ENCODE measurements at regions not wholly inside any gene's neighbourhood (a gene's known extent, or its start where the extent isn't known, plus 50 kb on each side); places are given as distances from the start of the nearest gene placed in this dataset.
"Not testable (repeated sequence)": the region's sequence is repeated elsewhere in the genome, so short reads cannot be mapped to it uniquely, and the experiment has no call there.

DNA sequence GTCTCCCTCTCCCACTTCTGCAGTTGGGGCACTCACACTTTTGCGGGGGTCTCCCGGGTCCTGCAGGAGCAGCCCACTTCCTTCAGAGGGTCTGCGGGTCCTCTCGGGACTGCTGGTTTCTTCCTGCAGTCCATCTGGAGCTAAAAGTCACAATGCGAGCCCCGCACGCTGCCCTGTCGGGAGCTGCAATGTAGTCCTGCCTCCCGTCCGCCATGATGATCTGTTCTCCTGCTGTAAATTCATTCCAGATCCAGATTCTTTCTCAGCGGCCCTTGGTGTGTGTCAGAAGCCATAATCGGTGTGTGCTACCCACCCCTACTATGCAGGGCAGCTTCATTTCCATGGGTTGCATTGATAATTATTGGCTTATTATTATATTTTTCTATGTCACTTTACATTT is 323.0 kb upstream of the ZFP42 start:
- H3K4me3 ChIP-seq (ENCODE audit: low read length in 2 of 2); H3K9me3 ChIP-seq (ENCODE audit: control insufficient read depth in 2 of 2, low read length in 2 of 2); H3K36me3 ChIP-seq (ENCODE audit: control insufficient read depth in 2 of 2, insufficient read depth in 2 of 2, low read length in 2 of 2); H3K27me3 ChIP-seq (ENCODE audit: control insufficient read depth in 1 of 2, insufficient read depth in 2 of 2, low read length in 2 of 2); H3K4me1 ChIP-seq (ENCODE audit: control insufficient read depth, insufficient read depth, low read length); H3K27ac ChIP-seq (ENCODE audit: low read length); H3K9ac ChIP-seq (ENCODE audit: low read length in 2 of 2): not testable (repeated sequence)

GRCh38 chr4:187679450-187679849 is 316.1 kb upstream of the ZFP42 start:
- no peaks in the 10 kb centered on the region for H3K4me1 ChIP-seq (ENCODE audit: control insufficient read depth, insufficient read depth, low read length)
- H3K9me3 ChIP-seq (ENCODE audit: control insufficient read depth in 2 of 2, low read length in 2 of 2) = no peaks in the 10 kb centered on the region
- no peaks in the 10 kb centered on the region for H3K36me3 ChIP-seq (ENCODE audit: control insufficient read depth in 2 of 2, insufficient read depth in 2 of 2, low read length in 2 of 2)
- no peak overlapping the region for H3K27ac ChIP-seq (ENCODE audit: low read length)
- no peaks in the 10 kb centered on the region for H3K27me3 ChIP-seq (ENCODE audit: control insufficient read depth in 1 of 2, insufficient read depth in 2 of 2, low read length in 2 of 2)
- no peak overlapping the region for H3K9ac ChIP-seq (ENCODE audit: low read length in 2 of 2)
- no peak overlapping the region for H3K4me3 ChIP-seq (ENCODE audit: low read length in 2 of 2)

- H3K4me1 ChIP-seq (ENCODE audit: control insufficient read depth, insufficient read depth, low read length) = no peaks in the 10 kb centered on the region
These were observed 310.3 kb upstream of the ZFP42 start for GRCh38 chr4:187685247-187685646.

DNA sequence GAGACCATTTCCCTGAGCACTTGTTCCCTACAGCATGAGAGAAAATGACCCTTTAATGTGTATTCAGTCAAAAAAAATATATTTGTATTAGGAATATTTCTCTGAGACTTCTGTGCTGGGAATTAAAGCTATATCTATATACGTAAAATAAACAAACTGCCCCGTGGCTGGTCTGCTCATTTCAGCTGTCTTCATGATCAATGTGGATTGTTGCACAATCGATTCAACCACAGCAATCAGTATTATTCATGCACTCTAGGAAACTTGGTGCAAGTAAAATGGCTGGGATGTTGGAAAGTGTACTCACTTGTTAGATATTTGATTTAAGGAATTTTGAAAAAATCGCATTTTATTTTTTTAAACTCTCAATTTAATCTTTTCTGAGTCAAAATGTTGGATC is 307.9 kb upstream of the ZFP42 start:
- H3K9me3 ChIP-seq (ENCODE audit: control insufficient read depth in 2 of 2, low read length in 2 of 2) = no peaks in the 10 kb centered on the region

More at GRCh38 chr4:187685247-187685646, 310.3 kb upstream of the ZFP42 start:
- Histone ChIP-seq H3K9me3 (ENCODE audit: control insufficient read depth in 2 of 2, low read length in 2 of 2) (no peaks in the 10 kb centered on the region), H3K9ac (ENCODE audit: low read length in 2 of 2) (no peak overlapping the region), H3K36me3 (ENCODE audit: control insufficient read depth in 2 of 2, insufficient read depth in 2 of 2, low read length in 2 of 2) (no peaks in the 10 kb centered on the region), H3K27ac (ENCODE audit: low read length) (no peak overlapping the region), H3K4me3 (ENCODE audit: low read length in 2 of 2) (no peak overlapping the region), H3K27me3 (ENCODE audit: control insufficient read depth in 1 of 2, insufficient read depth in 2 of 2, low read length in 2 of 2) (no peaks in the 10 kb centered on the region)

DNA sequence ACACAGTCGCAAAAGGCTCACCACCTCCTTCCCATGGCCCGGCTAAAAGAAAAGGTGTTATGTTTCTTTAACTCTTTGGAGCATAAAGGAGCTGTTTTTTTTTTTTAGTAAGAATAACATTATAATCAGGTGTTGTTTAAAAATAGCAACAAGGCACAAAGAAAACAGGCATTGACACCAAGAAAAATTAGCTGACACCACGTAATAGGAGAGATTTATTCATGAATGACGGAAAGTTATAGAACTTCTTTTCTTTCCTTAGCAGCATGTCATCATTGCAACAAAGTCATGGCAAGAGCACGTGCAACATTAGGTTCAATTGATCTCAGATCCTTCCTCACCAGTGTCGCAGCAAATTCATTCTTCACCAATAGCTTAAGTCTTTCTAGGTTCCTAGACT is 302.9 kb upstream of the ZFP42 start:
- no peak overlapping the region for H3K27ac ChIP-seq (ENCODE audit: low read length)
- no peaks in the 10 kb centered on the region for H3K27me3 ChIP-seq (ENCODE audit: control insufficient read depth in 1 of 2, insufficient read depth in 2 of 2, low read length in 2 of 2)
- no peak overlapping the region for H3K4me3 ChIP-seq (ENCODE audit: low read length in 2 of 2)
- H3K9me3 ChIP-seq (ENCODE audit: control insufficient read depth in 2 of 2, low read length in 2 of 2) = no peaks in the 10 kb centered on the region
- H3K9ac ChIP-seq (ENCODE audit: low read length in 2 of 2) = no peak overlapping the region
- H3K4me1 ChIP-seq (ENCODE audit: control insufficient read depth, insufficient read depth, low read length) = no peaks in the 10 kb centered on the region
- no peaks in the 10 kb centered on the region for H3K36me3 ChIP-seq (ENCODE audit: control insufficient read depth in 2 of 2, insufficient read depth in 2 of 2, low read length in 2 of 2)

More for the DNA sequence above, 307.9 kb upstream of the ZFP42 start:
- no peak overlapping the region for H3K9ac ChIP-seq (ENCODE audit: low read length in 2 of 2)
- H3K4me1 ChIP-seq (ENCODE audit: control insufficient read depth, insufficient read depth, low read length) = no peaks in the 10 kb centered on the region
- H3K27me3 ChIP-seq (ENCODE audit: control insufficient read depth in 1 of 2, insufficient read depth in 2 of 2, low read length in 2 of 2) = no peaks in the 10 kb centered on the region
- H3K27ac ChIP-seq (ENCODE audit: low read length) = no peak overlapping the region
- no peak overlapping the region for H3K4me3 ChIP-seq (ENCODE audit: low read length in 2 of 2)
- H3K36me3 ChIP-seq (ENCODE audit: control insufficient read depth in 2 of 2, insufficient read depth in 2 of 2, low read length in 2 of 2) = no peaks in the 10 kb centered on the region

DNA sequence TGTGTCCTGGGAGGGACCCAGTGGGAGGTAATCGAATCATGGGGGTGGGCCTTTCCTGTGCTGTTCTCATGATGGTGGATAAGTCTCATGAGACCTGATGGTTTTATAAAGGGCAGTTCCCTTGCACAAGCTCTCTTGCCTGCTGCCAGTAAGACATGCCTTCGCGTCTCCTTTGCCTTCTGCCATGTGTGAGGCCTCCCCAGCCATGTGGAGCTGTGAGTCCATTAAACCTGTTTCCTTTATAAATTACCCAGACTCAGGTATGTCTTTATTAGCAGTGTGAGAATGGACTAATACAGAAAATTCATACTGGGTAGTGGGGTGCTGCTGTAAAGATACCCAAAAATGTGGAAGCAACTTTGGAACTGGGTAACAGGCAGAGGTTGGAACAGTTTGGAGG is 300.0 kb upstream of the ZFP42 start:
- H3K4me1 ChIP-seq (ENCODE audit: control insufficient read depth, insufficient read depth, low read length) = not testable (repeated sequence)

DNA sequence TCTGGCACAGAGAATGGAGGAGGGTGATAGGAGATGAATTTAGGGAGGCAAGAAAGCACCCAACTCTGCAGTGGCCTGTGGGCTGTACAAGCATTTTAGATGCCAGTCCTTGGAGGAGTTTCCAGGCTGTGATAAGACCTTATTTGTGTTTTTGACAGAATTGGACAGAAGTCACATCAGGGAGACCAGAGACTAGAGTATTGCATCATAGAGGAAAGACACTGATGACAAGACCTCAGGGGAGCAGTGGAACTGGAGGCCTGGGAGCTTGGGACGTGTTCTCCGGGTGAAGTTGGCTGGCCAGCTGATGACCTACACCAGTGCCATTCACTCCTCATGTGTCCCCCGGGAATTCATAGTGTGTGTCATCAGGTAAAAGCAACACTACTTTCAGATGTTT is 284.0 kb upstream of the ZFP42 start:
- no peak overlapping the region for H3K4me3 ChIP-seq (ENCODE audit: low read length in 2 of 2)
- H3K4me1 ChIP-seq (ENCODE audit: control insufficient read depth, insufficient read depth, low read length) = no peaks in the 10 kb centered on the region
- H3K27me3 ChIP-seq (ENCODE audit: control insufficient read depth in 1 of 2, insufficient read depth in 2 of 2, low read length in 2 of 2) = no peaks in the 10 kb centered on the region
- peaks cover 0 to 4% of the 10 kb centered on the region in 2 donors for H3K9me3 ChIP-seq (ENCODE audit: control insufficient read depth in 2 of 2, low read length in 2 of 2)
- no peak overlapping the region for H3K9ac ChIP-seq (ENCODE audit: low read length in 2 of 2)
- H3K27ac ChIP-seq (ENCODE audit: low read length) = no peak overlapping the region
- no peaks in the 10 kb centered on the region for H3K36me3 ChIP-seq (ENCODE audit: control insufficient read depth in 2 of 2, insufficient read depth in 2 of 2, low read length in 2 of 2)

More for the DNA sequence above, 300.0 kb upstream of the ZFP42 start:
- H3K9me3 ChIP-seq (ENCODE audit: control insufficient read depth in 2 of 2, low read length in 2 of 2); H3K9ac ChIP-seq (ENCODE audit: low read length in 2 of 2); H3K4me3 ChIP-seq (ENCODE audit: low read length in 2 of 2); H3K27ac ChIP-seq (ENCODE audit: low read length); H3K36me3 ChIP-seq (ENCODE audit: control insufficient read depth in 2 of 2, insufficient read depth in 2 of 2, low read length in 2 of 2); H3K27me3 ChIP-seq (ENCODE audit: control insufficient read depth in 1 of 2, insufficient read depth in 2 of 2, low read length in 2 of 2): not testable (repeated sequence)

DNA sequence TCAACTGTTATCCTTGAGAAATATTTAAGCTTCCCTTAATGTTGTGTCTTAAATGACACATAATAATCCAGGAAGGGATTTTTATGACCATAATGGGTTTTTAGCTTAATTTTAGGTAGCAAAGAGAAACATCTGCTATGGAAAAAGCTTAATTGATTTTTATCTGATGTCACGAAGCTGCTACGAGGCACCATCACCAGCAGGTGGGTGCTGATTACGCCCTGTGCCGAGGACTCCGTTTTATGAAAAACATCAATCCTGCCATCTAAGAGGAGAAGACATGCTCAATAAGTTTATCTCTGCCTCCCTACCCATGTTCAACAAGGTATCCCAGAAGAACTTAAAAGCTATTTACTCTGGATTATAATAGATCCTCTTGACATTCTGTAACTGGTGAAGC is 280.6 kb upstream of the ZFP42 start:
- Histone ChIP-seq H3K36me3 (ENCODE audit: control insufficient read depth in 2 of 2, insufficient read depth in 2 of 2, low read length in 2 of 2) (no peaks in the 10 kb centered on the region), H3K27ac (ENCODE audit: low read length) (no peak overlapping the region), H3K4me1 (ENCODE audit: control insufficient read depth, insufficient read depth, low read length) (no peaks in the 10 kb centered on the region), H3K4me3 (ENCODE audit: low read length in 2 of 2) (no peak overlapping the region), H3K9ac (ENCODE audit: low read length in 2 of 2) (no peak overlapping the region), H3K27me3 (ENCODE audit: control insufficient read depth in 1 of 2, insufficient read depth in 2 of 2, low read length in 2 of 2) (no peaks in the 10 kb centered on the region), H3K9me3 (ENCODE audit: control insufficient read depth in 2 of 2, low read length in 2 of 2) (no peaks in the 10 kb centered on the region)

GRCh38 chr4:187715466-187715865 is 280.1 kb upstream of the ZFP42 start:
- Histone ChIP-seq H3K4me3 (ENCODE audit: low read length in 2 of 2) (no peak overlapping the region), H3K27me3 (ENCODE audit: control insufficient read depth in 1 of 2, insufficient read depth in 2 of 2, low read length in 2 of 2) (no peaks in the 10 kb centered on the region), H3K27ac (ENCODE audit: low read length) (no peak overlapping the region), H3K36me3 (ENCODE audit: control insufficient read depth in 2 of 2, insufficient read depth in 2 of 2, low read length in 2 of 2) (no peaks in the 10 kb centered on the region), H3K9ac (ENCODE audit: low read length in 2 of 2) (no peak overlapping the region), H3K9me3 (ENCODE audit: control insufficient read depth in 2 of 2, low read length in 2 of 2) (no peaks in the 10 kb centered on the region), H3K4me1 (ENCODE audit: control insufficient read depth, insufficient read depth, low read length) (no peaks in the 10 kb centered on the region)

- Histone ChIP-seq H3K27ac (ENCODE audit: low read length) (no peak overlapping the region), H3K9me3 (ENCODE audit: control insufficient read depth in 2 of 2, low read length in 2 of 2) (no peaks in the 10 kb centered on the region), H3K4me3 (ENCODE audit: low read length in 2 of 2) (no peak overlapping the region), H3K36me3 (ENCODE audit: control insufficient read depth in 2 of 2, insufficient read depth in 2 of 2, low read length in 2 of 2) (no peaks in the 10 kb centered on the region), H3K9ac (ENCODE audit: low read length in 2 of 2) (no peak overlapping the region), H3K4me1 (ENCODE audit: control insufficient read depth, insufficient read depth, low read length) (no peaks in the 10 kb centered on the region), H3K27me3 (ENCODE audit: control insufficient read depth in 1 of 2, insufficient read depth in 2 of 2, low read length in 2 of 2) (no peaks in the 10 kb centered on the region)
These were observed 271.1 kb upstream of the ZFP42 start for GRCh38 chr4:187724456-187724855.

DNA sequence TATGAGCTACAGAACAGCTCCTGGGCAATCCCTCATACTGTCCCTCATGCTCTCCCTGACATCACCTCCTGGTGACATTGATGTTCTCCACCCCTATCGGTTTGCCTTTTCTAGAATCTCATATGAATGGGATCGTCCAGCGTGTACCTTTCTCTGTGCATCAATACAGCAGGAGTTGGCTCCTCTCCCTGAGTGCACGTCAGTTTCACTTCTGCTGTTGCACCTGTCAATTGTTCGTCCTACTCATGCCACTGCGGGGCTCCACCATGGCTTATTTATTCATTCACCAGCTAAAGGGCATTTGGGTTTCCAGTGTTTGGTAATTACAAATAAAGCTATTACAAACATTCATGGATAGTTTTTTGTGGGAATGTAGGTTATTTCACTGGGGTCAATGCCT is 269.1 kb upstream of the ZFP42 start:
- no peaks in the 10 kb centered on the region for H3K4me1 ChIP-seq (ENCODE audit: control insufficient read depth, insufficient read depth, low read length)
- H3K27ac ChIP-seq (ENCODE audit: low read length) = no peak overlapping the region
- peaks cover 0 to 4% of the 10 kb centered on the region in 2 donors for H3K9me3 ChIP-seq (ENCODE audit: control insufficient read depth in 2 of 2, low read length in 2 of 2)
- H3K27me3 ChIP-seq (ENCODE audit: control insufficient read depth in 1 of 2, insufficient read depth in 2 of 2, low read length in 2 of 2) = no peaks in the 10 kb centered on the region
- H3K36me3 ChIP-seq (ENCODE audit: control insufficient read depth in 2 of 2, insufficient read depth in 2 of 2, low read length in 2 of 2) = no peaks in the 10 kb centered on the region
- H3K9ac ChIP-seq (ENCODE audit: low read length in 2 of 2) = no peak overlapping the region
- no peak overlapping the region for H3K4me3 ChIP-seq (ENCODE audit: low read length in 2 of 2)

DNA sequence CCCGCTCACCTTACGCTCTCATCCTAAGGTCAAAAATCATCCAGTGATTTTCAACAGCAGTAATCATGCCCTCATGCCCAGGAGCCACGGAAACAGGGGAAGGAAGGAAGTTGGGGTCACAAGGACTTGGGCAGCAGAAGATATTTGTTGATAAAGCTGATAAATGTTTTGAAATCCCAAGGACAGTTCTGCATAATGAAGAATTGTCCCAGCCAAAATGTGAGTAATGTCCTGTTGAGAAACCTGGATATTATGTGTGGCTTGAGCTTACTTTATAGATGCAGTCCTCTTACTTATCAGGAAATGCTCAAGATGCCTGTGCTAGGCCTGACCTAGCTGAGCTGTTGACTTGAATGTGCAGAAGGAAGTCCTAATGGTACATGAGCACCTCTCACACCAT is 263.0 kb upstream of the ZFP42 start:
- Histone ChIP-seq H3K9ac (ENCODE audit: low read length in 2 of 2) (no peak overlapping the region), H3K27me3 (ENCODE audit: control insufficient read depth in 1 of 2, insufficient read depth in 2 of 2, low read length in 2 of 2) (no peaks in the 10 kb centered on the region), H3K36me3 (ENCODE audit: control insufficient read depth in 2 of 2, insufficient read depth in 2 of 2, low read length in 2 of 2) (no peaks in the 10 kb centered on the region), H3K27ac (ENCODE audit: low read length) (no peak overlapping the region), H3K4me3 (ENCODE audit: low read length in 2 of 2) (no peak overlapping the region), H3K4me1 (ENCODE audit: control insufficient read depth, insufficient read depth, low read length) (no peaks in the 10 kb centered on the region), H3K9me3 (ENCODE audit: control insufficient read depth in 2 of 2, low read length in 2 of 2) (peaks cover 0 to 4% of the 10 kb centered on the region in 2 donors)
